Fibroblast of skin of left quadriceps (primary cell): ENCODE measurements at regions not wholly inside any gene's neighbourhood (a gene's known extent, or its start where the extent isn't known, plus 50 kb on each side); places are given as distances from the start of the nearest gene placed in this dataset.

Source experiments
- DNase-seq, 2 experiments: peaks; one replicate each; pipeline ENCODE4 v3.0.0-alpha.2; 2013; ENCODE audit warnings: low read depth in 2 of 2

DNA sequence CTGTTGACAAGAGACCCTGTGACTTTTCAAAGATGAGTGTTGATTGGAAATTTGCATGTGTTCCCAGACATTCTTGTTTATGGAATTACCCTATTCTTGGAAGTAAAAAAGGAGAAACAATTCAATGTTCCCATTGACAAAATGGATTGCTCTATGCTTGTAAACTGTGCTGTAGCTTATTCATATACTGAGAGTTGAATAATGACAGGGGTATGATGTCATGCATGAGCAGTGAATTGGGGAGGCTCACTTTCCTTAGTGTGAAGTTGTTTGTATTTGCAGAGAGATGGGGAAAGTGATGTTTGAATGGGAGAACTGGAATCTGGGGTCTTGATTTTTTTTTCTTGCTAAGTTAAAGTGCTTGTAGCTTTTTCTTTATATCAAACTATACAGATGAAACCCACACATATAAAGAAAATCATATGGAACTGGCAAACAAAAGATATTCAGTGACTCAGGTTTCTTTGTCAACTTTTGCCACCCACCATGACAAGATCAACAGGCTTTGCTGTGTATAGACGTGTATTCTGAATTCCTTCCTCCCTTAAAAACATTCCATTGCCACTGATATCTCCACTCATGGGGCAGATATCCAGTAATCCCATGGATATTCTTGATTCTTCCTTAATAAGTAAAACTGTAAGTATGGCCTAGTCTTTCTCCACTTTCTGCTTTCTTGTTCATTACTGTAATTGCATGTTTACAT is 97.8 kb upstream of the JAG1 start:
- DNase-seq = no peak

DNA sequence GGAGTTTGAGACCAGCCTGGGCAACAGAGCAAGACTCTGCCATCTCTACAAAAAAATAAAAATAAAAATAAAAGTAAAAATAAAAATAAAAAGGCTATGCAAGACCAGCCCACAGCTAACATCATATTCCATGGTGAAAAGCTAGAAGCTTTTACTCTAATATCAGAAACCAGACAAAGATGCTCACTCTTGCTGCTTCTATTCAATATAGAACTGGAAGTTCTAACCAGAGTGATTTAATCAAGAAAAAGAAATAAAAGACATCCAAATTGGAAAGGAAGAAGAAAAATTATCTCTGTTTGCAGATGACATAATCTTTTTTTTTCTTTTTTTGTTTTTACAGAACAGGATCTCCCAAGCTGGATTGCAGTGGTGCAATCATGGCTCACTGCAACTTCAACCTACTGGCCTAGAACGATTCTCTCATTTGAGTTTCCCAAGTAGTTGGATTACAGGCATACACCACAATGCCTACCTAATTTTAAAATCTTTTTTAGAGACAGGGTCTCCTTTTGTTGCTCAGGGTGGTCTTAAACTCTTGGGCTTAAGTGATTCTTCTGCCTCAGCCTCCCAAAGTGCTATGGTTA is 100.7 kb upstream of the JAG1 start:
- no peak for DNase-seq

DNA sequence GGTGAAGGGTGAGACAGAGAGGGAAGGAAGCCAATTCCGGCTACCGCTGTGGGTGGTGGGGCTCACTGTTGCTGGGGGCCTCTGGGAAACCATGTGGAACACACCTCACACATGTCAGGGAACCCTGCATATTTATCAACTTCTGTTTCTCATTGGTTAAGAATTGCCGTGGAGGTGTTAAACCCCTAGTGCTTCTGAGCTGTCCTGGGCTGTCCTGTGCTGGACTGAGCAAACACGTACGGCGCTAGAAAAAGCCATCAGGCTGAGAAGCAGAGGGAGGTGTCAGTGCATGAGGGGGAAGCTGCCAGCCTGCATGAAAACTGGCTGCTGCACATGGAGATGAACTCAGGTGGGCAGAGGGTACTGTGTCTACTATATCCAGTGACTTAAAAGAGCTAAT is 103.9 kb upstream of the JAG1 start:
- DNase-seq = no peak

DNA sequence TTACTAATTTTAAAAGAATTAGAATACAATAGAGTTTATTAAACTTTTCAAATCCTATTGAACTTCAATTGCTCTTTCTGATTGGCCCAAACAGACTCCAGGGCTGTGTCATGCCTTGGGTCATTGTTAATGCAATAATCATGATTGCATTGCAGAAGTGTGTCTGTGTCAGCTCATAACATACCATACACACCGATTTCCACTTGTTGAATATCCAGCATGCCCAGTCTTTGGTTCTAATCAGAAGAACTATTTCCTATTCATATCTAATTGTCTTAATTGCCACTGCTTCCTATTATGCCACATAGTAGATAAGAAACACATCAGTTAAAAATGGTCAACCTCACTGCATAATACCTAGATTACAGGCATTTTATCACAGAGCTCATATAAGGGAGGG is 106.1 kb upstream of the JAG1 start:
- DNase-seq = no peak

DNA sequence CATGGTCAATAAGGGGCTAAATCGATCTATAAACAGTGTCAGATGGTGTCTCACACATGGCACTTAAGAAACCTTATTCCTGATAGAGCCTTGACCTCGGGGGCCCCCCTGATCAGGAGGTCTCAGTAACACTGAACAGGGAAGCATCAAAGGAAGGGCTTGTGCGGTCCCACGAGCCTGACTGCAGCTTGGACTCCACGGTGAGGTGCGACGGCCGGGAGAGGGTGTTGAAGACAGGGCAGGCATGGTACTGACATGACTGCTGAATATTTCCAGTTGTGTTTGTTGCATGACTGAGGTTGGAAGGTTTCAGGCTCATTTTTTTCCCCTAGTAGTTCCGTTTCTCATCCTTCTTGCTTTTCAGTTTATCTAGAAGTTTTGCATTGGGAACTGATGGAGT is 107.1 kb upstream of the JAG1 start:
- DNase-seq = no peak

DNA sequence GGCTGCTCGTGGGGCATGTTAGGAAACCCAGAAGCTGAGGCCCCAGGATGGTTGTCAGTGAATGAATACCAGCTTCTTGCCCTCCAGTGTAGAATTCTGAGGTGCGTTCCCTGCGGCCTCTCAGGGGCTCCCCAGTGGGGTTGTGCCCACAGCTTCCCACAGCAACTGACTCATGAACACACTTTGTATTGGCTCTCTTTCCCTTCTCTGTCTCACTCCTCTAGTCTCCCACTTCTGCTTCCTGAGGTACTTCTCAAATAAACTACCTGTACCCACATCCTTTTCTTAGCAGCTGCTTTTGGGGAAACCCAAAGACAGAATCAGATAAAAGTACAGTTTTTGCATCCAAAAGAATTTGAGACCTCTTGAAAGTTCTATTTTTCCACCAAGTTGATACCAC is 107.7 kb upstream of the JAG1 start:
- DNase-seq = no peak

DNA sequence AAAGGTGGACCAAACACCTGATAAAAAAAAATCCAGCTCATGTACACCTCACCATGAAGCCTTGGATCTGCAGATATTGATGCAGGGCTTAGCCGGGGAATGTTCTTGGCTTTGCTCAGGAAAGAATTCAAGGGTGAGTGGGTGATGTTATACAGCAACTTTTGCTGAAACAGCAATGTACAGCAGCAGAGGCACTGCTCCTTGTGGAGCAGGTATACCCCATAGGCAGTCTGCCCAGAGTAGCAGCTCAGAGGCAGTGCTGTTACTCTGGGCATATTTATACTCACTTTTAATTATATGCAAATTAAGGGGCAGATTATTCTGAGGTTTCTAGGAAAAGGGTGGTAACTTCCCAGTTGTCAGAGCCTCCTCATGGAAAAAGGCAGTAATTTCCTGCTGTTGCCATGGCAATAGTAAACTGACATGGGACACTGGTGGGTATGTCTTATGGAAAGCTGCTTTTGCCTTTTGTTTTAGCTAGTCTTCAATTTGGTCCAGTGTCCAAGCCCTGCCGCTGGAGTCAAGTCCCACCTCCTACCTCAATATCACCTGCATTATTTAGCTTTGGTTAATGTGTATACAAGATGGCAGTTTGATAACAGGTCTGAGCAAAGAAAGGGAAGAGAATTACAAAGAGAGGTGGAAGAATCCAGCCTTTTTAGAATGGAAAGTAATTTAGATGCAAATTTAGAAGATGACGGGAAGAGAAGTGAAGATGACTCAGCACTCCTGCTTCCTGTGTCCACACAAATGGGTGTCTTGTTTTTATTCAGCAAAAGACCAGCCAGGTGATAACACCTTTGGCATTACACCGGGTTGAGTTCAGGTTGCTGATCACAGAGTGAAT is 110.1 kb upstream of the JAG1 start:
- no peak for DNase-seq

DNA sequence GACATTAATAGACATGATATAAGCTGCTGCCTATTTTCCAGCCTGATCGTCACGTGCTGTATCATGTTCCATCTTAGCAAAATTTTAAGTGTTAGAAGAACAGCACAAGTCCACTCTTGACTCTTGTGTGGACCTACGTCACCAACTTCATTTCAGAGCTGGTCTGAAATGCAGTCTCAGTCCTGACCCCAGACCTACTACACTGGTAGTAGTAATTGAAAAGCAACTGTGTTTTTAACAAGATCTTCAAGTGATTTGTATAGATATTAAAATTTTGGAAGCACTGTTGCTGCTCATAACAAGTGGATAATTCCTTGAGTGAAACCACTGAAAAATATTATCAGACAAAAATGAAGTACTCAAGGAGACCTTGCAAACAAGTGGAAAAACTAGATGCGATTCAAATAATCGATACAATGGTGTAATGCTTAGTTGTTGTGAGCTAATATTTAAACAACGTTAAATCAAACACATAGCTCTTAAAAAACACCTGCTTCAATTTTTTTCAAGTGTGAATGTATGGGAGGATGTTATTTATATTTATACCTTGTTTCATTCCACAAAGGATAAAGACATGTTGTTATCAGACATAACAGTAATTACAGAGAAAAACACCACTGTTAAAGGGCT is 110.9 kb upstream of the JAG1 start:
- no peak for DNase-seq

DNA sequence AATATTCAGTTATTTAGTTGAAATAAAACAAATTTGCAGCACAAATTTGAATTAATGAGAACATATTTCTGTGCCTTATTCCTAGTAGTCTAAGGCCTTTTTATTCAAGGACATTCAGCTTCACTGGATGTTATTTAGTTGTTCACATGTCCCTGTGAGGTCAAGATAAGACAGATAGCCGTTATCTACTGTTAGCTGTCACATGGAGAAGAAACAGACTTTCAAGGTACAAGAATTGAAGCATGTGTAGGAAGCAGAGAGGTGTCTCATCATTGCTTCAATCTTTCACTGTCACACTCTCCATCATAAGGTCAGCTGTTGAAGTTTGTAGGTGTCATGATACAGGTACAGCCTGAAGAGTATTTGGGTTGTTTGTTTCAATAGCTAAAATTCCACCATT is 112.9 kb upstream of the JAG1 start:
- no peak for DNase-seq

DNA sequence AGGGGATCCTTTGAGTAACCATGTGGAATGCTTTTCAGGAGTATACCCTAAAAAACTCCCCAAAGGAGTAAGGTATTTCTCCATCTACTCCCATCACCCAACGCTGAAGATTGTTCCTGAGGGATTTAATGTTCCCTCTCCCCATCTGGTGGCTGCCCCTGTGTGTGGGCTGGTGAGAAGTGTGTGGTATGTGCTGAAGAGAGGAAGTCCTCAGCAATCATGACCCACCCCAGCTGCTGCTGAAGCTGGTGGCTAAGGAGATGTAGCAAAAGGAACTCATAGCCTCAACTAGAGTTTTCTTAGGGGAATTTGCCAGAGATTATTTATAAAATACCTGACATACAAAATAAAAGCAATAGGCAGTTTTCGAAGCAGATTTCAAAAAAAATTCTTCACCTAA is 114.3 kb upstream of the JAG1 start:
- DNase-seq = no peak

DNA sequence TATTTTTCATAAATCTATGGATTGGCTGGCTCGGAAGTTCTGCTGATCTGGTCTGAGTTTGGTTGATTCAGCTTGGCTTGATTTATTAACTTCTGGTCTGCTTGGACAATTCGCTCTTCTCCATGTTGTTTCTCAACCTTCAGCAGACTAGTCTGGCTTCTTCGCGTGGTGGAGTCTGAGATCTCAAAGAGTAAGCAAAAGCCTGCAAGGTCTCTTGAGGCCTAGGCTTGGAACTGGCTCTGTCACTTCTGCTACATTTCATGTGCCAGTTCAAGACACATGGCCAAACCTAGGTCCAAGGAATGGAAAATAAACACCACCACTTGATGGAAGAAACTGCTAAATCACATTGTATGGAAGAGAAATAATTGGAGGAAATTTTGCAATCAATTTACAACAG is 115.1 kb upstream of the JAG1 start:
- no peak for DNase-seq

DNA sequence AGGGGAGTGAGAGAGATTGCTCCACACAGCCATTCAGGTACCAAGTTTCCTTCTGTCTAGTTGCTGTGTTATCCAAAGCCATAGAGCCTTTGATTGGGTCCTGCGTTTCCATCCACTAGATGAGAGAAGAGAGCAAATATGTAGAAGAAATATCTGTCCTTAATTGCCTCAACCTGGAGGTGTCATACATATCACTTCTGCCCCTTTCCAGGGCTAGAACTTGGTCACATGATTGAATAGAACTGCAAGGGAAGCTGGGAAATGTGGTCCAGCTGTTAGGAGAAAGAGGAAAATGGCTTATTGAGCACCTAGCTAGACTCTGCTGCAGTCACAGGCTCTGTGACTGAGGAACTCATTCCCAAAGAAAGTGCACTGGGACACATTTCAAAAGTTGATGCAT is 115.6 kb upstream of the JAG1 start:
- no peak for DNase-seq

DNA sequence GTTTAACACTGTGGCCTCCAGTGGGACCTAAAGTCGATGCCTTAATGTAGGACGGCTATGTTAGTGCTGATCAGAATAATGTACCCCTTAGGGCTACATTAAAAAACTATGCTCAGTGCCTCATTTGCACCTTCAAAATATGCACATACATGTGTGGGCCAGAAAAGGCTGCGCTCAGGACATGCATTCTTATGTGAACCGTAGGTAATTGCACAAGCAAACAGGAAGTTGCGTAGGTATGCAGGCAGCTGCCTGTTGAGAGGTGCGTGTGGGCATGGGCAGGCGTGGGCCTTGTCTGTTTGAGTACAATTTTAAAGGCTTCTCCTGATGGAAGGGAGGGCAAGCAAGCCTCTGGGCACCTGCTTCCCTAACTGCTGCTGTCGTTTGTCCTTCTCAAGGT is 116.2 kb upstream of the JAG1 start:
- no peak for DNase-seq

DNA sequence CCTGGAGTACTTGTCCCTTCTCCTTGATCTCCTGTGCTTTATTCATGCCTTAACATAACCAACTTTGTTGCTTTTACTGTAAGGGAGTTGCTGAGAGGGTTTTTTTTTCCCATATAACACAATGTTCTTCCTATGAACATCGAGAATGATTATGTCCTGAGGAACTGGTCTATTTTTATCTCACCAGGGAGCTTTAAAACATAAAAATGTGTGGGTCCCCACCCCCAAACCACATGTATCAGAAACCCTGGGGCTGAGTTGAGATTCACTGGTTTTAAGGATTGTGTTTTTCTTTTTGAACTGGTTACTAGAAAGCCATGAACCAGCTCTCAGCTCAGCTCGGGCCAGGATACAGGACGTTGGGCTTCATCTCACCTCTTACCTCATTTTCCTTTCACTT is 118.5 kb upstream of the JAG1 start:
- DNase-seq = no peak

DNA sequence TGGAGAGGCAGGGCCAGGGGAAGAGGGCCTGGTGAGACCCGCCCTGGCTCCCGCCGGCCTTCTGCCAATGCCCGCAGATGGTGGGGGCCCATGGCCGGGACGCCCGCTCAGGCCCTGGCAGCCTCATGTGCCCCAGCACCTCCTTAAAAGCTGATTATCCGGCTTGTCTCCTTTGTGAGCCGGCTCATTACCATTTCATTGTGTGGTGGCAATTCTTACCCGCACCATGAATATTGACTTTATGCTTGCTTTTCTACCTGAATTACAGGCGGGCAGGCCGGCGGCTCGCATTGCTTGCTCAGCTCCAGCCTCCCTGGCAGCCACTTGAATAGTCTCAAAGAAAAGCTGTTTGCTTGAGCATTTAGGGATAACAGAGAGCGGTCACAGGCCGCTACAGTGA is 120.0 kb upstream of the JAG1 start:
- no peak for DNase-seq

DNA sequence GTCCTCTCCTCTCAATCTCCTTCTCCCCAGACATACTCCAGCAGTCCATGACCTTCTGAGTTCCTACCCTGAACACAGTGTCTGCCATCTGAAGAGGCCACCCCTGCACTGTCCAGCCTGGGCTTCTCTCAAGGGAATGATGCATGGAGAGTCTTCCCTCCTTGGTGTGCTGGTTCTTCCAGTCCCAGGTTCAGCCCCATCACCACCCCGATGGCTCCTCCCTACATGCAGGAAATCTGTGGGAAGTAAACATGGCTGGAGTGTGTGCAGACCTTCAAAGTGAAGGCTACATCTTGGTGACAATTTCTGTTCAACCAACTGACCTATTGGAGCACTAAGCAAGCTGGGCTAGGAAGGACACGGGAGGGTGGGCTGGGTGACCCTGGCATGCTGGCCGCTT is 121.0 kb upstream of the JAG1 start:
- DNase-seq = no peak

DNA sequence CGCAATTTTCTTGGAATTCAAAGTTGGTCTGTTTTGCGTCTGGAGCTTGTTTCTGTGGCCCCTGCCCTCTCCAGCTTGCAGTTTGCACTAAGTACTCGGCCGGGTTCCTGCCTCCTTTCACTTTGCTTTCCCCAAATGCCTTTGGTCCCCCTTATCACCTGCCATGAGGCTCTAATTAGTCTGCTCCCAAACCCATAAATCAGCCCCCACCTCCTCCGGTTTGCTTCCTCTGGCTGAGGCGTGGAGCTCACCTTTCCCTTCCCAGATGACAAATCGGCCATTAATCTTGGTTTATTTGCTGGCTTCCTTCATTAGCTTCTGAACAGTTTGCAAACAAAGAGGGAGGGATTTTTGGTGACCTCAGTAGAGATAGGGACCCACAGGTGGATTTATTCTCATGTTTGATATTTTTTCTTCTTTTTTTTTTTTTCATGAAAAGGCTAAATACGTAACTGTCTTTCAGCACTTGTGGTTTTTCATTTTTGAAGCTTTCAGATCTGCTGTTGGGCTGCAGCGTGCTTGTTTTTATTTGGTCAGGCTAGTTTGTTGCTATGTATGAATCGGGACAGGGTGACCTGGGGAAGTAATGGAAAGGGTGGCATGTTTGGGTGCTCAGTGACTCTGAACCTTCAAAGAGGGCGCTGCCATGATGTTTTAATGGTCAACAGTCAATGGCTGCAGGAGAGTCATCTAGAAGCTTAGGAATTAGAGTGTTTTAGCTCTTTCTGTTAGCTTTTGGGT is 121.7 kb upstream of the JAG1 start:
- no peak for DNase-seq

DNA sequence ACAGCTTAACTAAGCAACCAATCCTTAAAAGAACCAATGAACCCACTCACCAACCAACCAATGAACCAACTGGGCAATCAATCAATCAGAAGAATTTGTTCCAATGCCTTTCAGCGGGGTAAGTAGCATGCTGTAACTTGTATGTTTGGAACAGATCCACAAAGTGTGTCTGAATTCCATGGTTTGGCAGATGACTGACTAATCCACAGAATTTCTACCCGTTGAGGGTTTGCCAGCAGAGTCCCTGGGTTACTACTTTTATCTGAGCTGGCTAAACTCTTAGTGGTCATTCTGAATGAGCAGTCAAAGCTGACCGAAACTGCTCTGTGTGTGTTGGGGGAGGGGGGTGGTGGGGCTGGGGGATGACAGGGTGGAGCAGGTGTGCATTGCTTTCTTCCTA is 125.0 kb upstream of the JAG1 start:
- DNase-seq = no peak

DNA sequence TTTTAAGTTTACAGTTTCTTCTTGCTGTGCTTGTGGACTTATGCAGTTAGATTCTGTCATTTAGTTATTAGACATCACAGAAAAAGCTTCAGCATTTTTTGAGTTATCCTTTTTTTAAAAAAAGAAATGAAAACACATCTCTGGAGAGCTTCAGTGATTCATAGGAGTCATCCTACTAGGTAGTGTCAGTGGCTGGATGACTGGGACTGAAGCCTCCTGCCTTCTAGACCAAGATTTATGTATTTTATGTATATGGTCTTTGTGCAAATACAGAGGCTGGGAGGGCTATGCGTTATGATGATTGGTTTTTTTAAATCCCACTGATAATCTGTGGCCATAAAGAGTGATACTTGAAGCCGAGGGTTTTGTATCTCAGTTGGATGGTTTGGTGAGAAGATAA is 125.9 kb upstream of the JAG1 start:
- DNase-seq = no peak

DNA sequence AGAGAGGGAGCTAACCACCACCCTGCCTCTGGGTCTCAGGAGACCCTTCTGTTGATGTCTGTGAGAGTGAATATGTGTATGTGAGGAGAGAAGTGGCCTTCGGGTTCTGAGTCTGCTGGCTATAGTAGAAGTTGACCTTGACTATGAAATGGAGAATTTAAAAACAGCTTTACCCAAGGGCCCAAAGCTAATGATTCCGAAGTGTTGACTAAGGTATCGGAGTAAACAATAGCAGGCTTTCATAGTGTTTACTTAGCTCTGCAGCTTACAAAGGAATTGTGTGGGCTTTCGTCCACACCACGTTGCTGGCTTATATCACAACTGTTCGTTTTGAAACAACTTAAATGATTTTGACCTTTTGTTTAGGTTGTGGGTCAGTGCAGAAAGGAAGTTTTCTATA is 126.5 kb upstream of the JAG1 start:
- no peak for DNase-seq

DNA sequence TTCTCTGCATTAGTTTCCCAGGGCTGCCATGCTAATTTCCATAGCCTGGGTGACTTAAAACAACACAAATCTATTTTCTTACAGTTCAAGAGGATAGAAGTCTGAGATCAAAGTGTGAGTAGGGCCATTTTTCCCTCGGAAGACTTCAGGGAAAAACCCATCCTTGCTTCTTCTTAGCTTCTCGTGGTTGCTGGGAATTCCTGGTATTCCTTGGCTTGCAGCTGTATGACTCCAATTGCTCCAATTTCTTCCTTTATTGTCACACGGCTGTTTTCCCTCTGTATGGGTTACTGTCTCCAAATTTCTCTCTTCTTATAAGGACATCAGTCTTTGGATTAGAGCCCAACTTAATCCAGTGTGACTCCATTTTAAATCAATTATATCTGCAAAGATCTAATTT is 128.4 kb upstream of the JAG1 start:
- DNase-seq = no peak

DNA sequence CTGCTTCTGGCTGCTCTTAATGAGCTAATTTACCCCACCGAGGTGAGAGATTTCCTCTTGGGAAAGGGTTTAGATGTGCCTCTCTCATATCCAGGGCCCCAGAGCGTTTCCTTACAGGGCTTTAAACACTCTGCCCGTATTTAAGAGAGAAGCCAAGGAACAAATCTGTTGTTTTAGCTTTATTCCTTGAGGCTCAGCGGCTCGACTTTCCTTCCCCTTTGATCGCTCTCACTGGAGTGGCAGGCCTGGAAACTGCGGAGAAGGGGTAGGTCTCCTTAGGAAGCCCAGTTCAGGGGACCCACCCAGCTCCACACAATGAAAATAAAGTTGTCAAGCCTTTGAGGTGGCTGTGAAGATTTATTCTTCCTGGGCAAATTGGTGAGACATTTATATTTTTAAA is 132.0 kb upstream of the JAG1 start:
- no peak for DNase-seq
